ENCODE measurements at regions not wholly inside any gene's neighbourhood (a gene's known extent, or its start where the extent isn't known, plus 50 kb on each side); places are given as distances from the start of the nearest gene placed in this dataset.

DNA sequence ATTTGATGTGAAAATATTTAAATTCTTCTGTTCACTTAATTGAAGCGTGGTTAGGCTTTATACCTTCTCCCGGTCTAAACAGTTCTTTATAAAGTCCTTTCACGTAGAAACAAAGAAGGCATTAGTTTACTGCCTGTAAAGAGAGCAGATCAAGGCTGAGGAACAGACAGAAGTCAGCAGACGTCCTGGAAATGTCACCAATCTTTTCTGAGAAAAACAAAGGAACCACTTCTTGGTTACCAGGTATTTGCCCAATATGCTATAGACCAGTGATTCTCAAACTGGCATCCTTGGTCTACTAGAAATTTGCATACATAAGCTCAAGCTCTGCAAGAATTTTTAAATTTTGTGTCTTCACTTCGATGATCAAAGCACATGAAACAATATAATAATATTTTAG lies 89.2 kb upstream of the STK17B start:
- no peak overlapping the region for H3K4me3 ChIP-seq
- DNase-seq (ENCODE audit: low spot score) (no peak), ATAC-seq (no peak)
- H3K9me2 ChIP-seq (ENCODE audit: insufficient read depth): no peaks in the 10 kb centered on the region
- Mint-ChIP-seq H3K27me3 (ENCODE audit: insufficient read depth, low read depth, poor library complexity) (no peaks in the 10 kb centered on the region), H3K27ac (no peak overlapping the region), H3K9me3 (no peaks in the 10 kb centered on the region), H3K4me3 (no peak overlapping the region), H3K36me3 (ENCODE audit: low read depth) (no peaks in the 10 kb centered on the region), H3K4me1 (peaks cover 11% of the 10 kb centered on the region)
- no peaks in the 10 kb centered on the region for H3K27me3 ChIP-seq (ENCODE audit: insufficient read depth)
- TF ChIP-seq REST (IDR thresholded peaks at IDR 0.05; ENCODE audit: unreplicated experiment): no peak
- TF ChIP-seq POLR2AphosphoS5 (IDR thresholded peaks at IDR 0.05; ENCODE audit: low read depth): no peak
- TF ChIP-seq, protein P1, sequence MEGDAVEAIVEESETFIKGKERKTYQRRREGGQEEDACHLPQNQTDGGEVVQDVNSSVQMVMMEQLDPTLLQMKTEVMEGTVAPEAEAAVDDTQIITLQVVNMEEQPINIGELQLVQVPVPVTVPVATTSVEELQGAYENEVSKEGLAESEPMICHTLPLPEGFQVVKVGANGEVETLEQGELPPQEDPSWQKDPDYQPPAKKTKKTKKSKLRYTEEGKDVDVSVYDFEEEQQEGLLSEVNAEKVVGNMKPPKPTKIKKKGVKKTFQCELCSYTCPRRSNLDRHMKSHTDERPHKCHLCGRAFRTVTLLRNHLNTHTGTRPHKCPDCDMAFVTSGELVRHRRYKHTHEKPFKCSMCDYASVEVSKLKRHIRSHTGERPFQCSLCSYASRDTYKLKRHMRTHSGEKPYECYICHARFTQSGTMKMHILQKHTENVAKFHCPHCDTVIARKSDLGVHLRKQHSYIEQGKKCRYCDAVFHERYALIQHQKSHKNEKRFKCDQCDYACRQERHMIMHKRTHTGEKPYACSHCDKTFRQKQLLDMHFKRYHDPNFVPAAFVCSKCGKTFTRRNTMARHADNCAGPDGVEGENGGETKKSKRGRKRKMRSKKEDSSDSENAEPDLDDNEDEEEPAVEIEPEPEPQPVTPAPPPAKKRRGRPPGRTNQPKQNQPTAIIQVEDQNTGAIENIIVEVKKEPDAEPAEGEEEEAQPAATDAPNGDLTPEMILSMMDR (conservative IDR thresholded peaks at IDR 0.05; ENCODE audit: low read depth in 2 of 2): no peak
- TF ChIP-seq EZH2 (IDR thresholded peaks at IDR 0.05; ENCODE audit: low read depth, unreplicated experiment): no peak
- TF ChIP-seq ZNF114 (CRISPR knock-in tag; IDR thresholded peaks at IDR 0.05): no peak
- TF ChIP-seq ZNF331 (CRISPR knock-in tag; IDR thresholded peaks at IDR 0.05; ENCODE audit: low read depth): no peak
- no peak for TF ChIP-seq NANOG (IDR thresholded peaks at IDR 0.05; ENCODE audit: borderline replicate concordance)
- TF ChIP-seq, protein P2, sequence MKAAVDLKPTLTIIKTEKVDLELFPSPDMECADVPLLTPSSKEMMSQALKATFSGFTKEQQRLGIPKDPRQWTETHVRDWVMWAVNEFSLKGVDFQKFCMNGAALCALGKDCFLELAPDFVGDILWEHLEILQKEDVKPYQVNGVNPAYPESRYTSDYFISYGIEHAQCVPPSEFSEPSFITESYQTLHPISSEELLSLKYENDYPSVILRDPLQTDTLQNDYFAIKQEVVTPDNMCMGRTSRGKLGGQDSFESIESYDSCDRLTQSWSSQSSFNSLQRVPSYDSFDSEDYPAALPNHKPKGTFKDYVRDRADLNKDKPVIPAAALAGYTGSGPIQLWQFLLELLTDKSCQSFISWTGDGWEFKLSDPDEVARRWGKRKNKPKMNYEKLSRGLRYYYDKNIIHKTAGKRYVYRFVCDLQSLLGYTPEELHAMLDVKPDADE (IDR thresholded peaks at IDR 0.05): no peak
- no peak for TF ChIP-seq STAT1 (IDR thresholded peaks at IDR 0.05; ENCODE audit: unreplicated experiment)
- H3K4me1 ChIP-seq (ENCODE audit: insufficient read depth): no peaks in the 10 kb centered on the region
- no peak overlapping the region for H3K4me2 ChIP-seq
- H4K20me1 ChIP-seq (replicated peaks; ENCODE audit: insufficient read depth): no peaks in the 10 kb centered on the region
- H3K79me2 ChIP-seq (replicated peaks; ENCODE audit: insufficient read depth): no peaks in the 10 kb centered on the region
- H3K36me3 ChIP-seq (ENCODE audit: insufficient read depth): no peaks in the 10 kb centered on the region
- no peaks in the 10 kb centered on the region for H3F3A ChIP-seq (replicated peaks; ENCODE audit: low read depth)
- no peak overlapping the region for H2AFZ ChIP-seq
- no peak overlapping the region for H3K27ac ChIP-seq (ENCODE audit: low read depth)

- Histone ChIP-seq H3K36me3 (ENCODE audit: insufficient read depth) (no peaks in the 10 kb centered on the region), H4K20me1 (replicated peaks; ENCODE audit: insufficient read depth) (no peaks in the 10 kb centered on the region), H3K4me1 (ENCODE audit: insufficient read depth) (no peaks in the 10 kb centered on the region), H3K4me3 (no peak overlapping the region), H3K27ac (ENCODE audit: low read depth) (no peak overlapping the region), H3K9me2 (ENCODE audit: insufficient read depth) (no peaks in the 10 kb centered on the region), H3K27me3 (ENCODE audit: insufficient read depth) (no peaks in the 10 kb centered on the region), H2AFZ (no peak overlapping the region), H3F3A (replicated peaks; ENCODE audit: low read depth) (no peaks in the 10 kb centered on the region), H3K4me2 (no peak overlapping the region), H3K79me2 (replicated peaks; ENCODE audit: insufficient read depth) (no peaks in the 10 kb centered on the region)
- Mint-ChIP-seq H3K4me3 (no peak overlapping the region), H3K27me3 (ENCODE audit: insufficient read depth, low read depth, poor library complexity) (no peaks in the 10 kb centered on the region), H3K27ac (no peak overlapping the region), H3K36me3 (ENCODE audit: low read depth) (no peaks in the 10 kb centered on the region), H3K9me3 (no peaks in the 10 kb centered on the region), H3K4me1 (peaks cover 11% of the 10 kb centered on the region)
- no peak for DNase-seq (ENCODE audit: low spot score)
- TF ChIP-seq ZNF331 (CRISPR knock-in tag; IDR thresholded peaks at IDR 0.05; ENCODE audit: low read depth) (no peak), ZNF114 (CRISPR knock-in tag; IDR thresholded peaks at IDR 0.05) (no peak)
- no peak for ATAC-seq
Measured at GRCh38 chr2:196262606-196263005, 91.2 kb upstream of the STK17B start.

Data from GM23338 (cell line).